Activated CD4-positive, alpha-beta T cell treated with anti-CD3 and anti-CD28 coated beads for 36 hours (primary cell): ENCODE measurements at regions not wholly inside any gene's neighbourhood (a gene's known extent, or its start where the extent isn't known, plus 50 kb on each side); places are given as distances from the start of the nearest gene placed in this dataset.

Experiments
- ATAC-seq: fragments of 200-7000 bp; cut with Tn5 transposase; one replicate; pipeline ENCODE4 v1.10.0; 2021; ENCODE audit warnings: mild to moderate bottlenecking, moderate library complexity
- CTCF ChIA-PET: fragments of 350-600 bp; sonication (Branson Sonifier 250); formaldehyde crosslinking; loops from one replicate; lab custom pipeline; 2021; ENCODE audit warnings: antibody characterized with exemption; lab: Charles Lee
- POLR2A ChIA-PET: fragments of 350-600 bp; sonication (Branson Sonifier 250); formaldehyde crosslinking; loops from one replicate; lab custom pipeline; 2021; ENCODE audit warnings: antibody characterized with exemption, inconsistent platforms; lab: Charles Lee
- DNase-seq: peaks from one replicate; pipeline ENCODE4 v3.0.0-alpha.2; 2020
- H3K27ac Mint-ChIP-seq: one replicate; pipeline ENCODE4 v1.8.0; 2021; ENCODE audit warnings: mixed read lengths
- H3K27me3 Mint-ChIP-seq: one replicate; pipeline ENCODE4 v1.8.0; 2021; ENCODE audit warnings: mixed read lengths
- H3K36me3 Mint-ChIP-seq: one replicate; pipeline ENCODE4 v1.8.0; 2021; ENCODE audit warnings: low read depth, mixed read lengths
- H3K4me1 Mint-ChIP-seq: one replicate; pipeline ENCODE4 v1.8.0; 2021; ENCODE audit warnings: mixed read lengths
- H3K4me3 Mint-ChIP-seq: one replicate; pipeline ENCODE4 v1.8.0; 2021; ENCODE audit warnings: mild to moderate bottlenecking, moderate library complexity, mixed read lengths
- H3K9me3 Mint-ChIP-seq: one replicate; pipeline ENCODE4 v1.8.0; 2021; ENCODE audit warnings: low read depth, mixed read lengths
- intact Hi-C, 2 experiments: fragments of 100-400 bp; cut with DNase I in 1 of 2; cut with micrococcal nuclease in 1 of 2; formaldehyde crosslinking; loops; one replicate each; pipeline versions ENCODE4 v1.14.2 to v1.15.1; 2022 to 2024; cut with DNase I, micrococcal nuclease

DNA sequence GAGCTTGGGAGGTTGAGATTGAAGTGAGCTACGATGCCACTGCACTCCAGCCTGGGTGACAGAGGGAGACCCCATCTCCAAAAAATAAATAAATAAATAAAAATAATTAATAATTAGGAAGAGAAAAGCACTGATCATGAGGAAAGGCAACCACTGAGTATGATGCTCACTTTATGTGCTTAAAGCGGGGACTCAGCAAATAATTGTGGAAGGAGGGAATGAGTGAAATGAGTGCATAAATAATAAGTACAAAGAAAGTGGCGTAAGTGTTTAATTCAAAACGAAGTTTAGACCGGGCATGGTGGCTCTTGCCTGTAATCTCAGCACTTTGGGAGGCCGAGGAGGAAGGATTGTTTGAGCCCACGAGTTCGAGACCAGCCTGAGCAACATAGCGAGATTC lies 94.9 kb upstream of the MKLN1 start:
- no peak for DNase-seq

DNA sequence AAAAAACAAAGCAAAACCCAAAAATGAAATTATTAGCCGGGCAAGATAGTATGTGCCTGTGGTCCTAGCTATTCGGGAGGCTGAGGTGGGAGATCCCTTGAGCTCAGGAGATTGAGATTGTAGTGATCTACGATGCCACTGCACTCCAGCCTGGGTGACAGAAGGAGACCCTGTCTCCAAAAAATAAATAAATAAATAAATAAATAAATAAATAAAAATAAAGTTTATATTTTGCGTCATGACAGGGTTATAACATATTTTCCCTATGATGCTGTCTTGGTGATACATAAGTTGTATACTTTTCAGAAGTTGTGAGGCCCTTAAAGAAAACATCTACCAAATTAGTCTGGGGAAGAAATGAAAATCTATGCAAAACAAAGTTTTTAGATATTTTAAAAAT lies 94.5 kb upstream of the MKLN1 start:
- Mint-ChIP-seq H3K9me3 (no peaks in the 10 kb centered on the region), H3K27me3 (no peaks in the 10 kb centered on the region), H3K4me1 (peaks cover 57% of the 10 kb centered on the region), H3K27ac (no peak overlapping the region), H3K36me3 (peaks cover 2% of the 10 kb centered on the region), H3K4me3 (no peak overlapping the region)
- POLR2A ChIA-PET: no interaction called here
- CTCF ChIA-PET: no interaction called here
- intact Hi-C loops: loop anchor here (5.0 kb wide), 3 partner anchors 134 to 261 kb away; no protein-coding TSS in a partner anchor
- ATAC-seq (no peak), DNase-seq (no peak)

More for the DNA sequence above, 94.9 kb upstream of the MKLN1 start:
- Mint-ChIP-seq H3K27ac (peak overlapping the region; percentile 93), H3K27me3 (no peaks in the 10 kb centered on the region), H3K4me3 (no peak overlapping the region), H3K9me3 (no peaks in the 10 kb centered on the region), H3K4me1 (peaks cover 56% of the 10 kb centered on the region), H3K36me3 (peaks cover 2% of the 10 kb centered on the region)
- no peak for ATAC-seq
- POLR2A ChIA-PET: no interaction called here
- intact Hi-C loops: loop anchor here (5.0 kb wide), 3 partner anchors 135 to 260 kb away; no protein-coding TSS in a partner anchor
- CTCF ChIA-PET: interaction anchor here (1.1 kb wide), 1 partner anchor 164 kb away, joined by 5 read pairs; no protein-coding TSS in a partner anchor

DNA sequence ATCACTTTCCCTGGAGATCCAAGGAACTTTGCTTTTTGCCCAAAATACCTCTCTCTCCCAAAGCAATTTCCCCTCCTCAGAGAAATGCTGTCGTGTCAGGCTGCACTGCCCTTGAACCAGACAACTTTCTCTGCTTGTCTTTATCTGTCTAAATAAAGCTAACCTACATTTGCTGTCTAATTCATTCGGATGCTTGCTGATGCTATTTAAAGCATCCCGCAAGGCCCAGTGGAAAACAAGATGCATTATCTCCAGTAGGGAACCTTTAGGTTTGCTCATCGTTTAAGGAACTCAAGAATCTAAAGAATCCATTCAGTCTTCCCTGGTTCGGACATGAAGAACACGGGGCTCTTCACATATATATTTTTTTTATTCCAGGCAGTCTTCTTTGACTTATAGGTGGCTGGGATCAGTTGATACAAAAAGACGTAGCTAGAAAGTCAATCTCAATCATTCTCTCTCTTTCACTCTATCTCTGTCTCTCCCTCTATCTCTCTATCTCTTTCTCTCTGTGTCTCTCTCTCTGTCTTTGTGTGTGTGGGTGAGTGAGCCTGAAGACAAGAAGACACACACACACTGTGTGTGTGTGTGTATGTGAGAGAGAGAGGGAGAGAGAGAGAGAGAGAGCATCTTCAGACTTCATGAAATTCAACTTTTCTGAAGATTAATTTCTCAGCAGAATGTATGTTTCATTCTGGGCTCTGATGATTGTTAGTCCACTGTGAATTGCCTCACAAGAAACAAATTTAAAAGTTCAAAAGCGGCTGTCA lies 92.8 kb upstream of the MKLN1 start:
- peaks cover 2% of the 10 kb centered on the region for H3K36me3 Mint-ChIP-seq
- H3K9me3 Mint-ChIP-seq: no peaks in the 10 kb centered on the region
- ATAC-seq (no peak), DNase-seq (no peak)
- ChIA-PET CTCF (no interaction called here), POLR2A (interaction anchor here (1.0 to 1.9 kb wide), 4 partner anchors 46 to 125 kb away, joined by 5 to 7 read pairs (median 6); partner anchors contain the start of gene MKLN1)
- no peaks in the 10 kb centered on the region for H3K27me3 Mint-ChIP-seq
- H3K4me3 Mint-ChIP-seq: peak overlapping the region; percentile 55
- peaks cover 59% of the 10 kb centered on the region for H3K4me1 Mint-ChIP-seq
- H3K27ac Mint-ChIP-seq: peak overlapping the region; percentile 96
- intact Hi-C loops: loop anchor here (1.0 to 5.0 kb wide), 9 partner anchors 47 to 322 kb away; partner anchors contain the start of gene MKLN1 (in 2 of the 2)

GRCh38 chr7:131235489-131236317 lies 92.0 kb upstream of the MKLN1 start:
- POLR2A ChIA-PET: interaction anchor here (0.5 to 1.9 kb wide), 7 partner anchors 47 to 332 kb away, joined by 3 to 7 read pairs (median 5); partner anchors contain the start of gene MKLN1
- H3K27ac Mint-ChIP-seq: peak overlapping the region; percentile 96
- CTCF ChIA-PET: interaction anchor here (0.5 to 1.2 kb wide), 7 partner anchors 10 to 276 kb away, joined by 3 to 6 read pairs (median 3); no protein-coding TSS in a partner anchor
- peak overlapping the region; percentile 55 for H3K4me3 Mint-ChIP-seq
- H3K36me3 Mint-ChIP-seq: peaks cover 2% of the 10 kb centered on the region
- H3K9me3 Mint-ChIP-seq: no peaks in the 10 kb centered on the region
- H3K4me1 Mint-ChIP-seq: peaks cover 55% of the 10 kb centered on the region
- DNase-seq: peak; percentile 87
- ATAC-seq: peak; percentile 90
- H3K27me3 Mint-ChIP-seq: no peaks in the 10 kb centered on the region
- intact Hi-C loops: loop anchor here (1.0 to 5.0 kb wide), 6 partner anchors 47 to 323 kb away; partner anchors contain the start of gene MKLN1 (in 2 of the 2)

- POLR2A ChIA-PET: interaction anchor here (0.5 to 1.9 kb wide), 8 partner anchors 47 to 332 kb away, joined by 3 to 7 read pairs (median 4); partner anchors contain the start of gene MKLN1
- Mint-ChIP-seq H3K27ac (peak overlapping the region; percentile 96), H3K4me3 (no peak overlapping the region), H3K27me3 (no peaks in the 10 kb centered on the region), H3K36me3 (peaks cover 2% of the 10 kb centered on the region), H3K9me3 (no peaks in the 10 kb centered on the region), H3K4me1 (peaks cover 49% of the 10 kb centered on the region)
- no peak for ATAC-seq
- CTCF ChIA-PET: interaction anchor here (0.5 to 1.2 kb wide), 9 partner anchors 10 to 277 kb away, joined by 3 to 6 read pairs (median 3); no protein-coding TSS in a partner anchor
- intact Hi-C loops: loop anchor here in 1 of 2 experiments (5.0 kb wide), 1 partner anchor 146 kb away; no protein-coding TSS in a partner anchor
- DNase-seq: no peak
Observed at GRCh38 chr7:131236318-131236672, 91.4 kb upstream of the MKLN1 start.

GRCh38 chr7:131238347-131238931 lies 89.2 kb upstream of the MKLN1 start:
- Mint-ChIP-seq H3K9me3 (no peaks in the 10 kb centered on the region), H3K4me3 (no peak overlapping the region), H3K36me3 (peaks cover 2% of the 10 kb centered on the region), H3K4me1 (peaks cover 33% of the 10 kb centered on the region), H3K27ac (no peak overlapping the region), H3K27me3 (no peaks in the 10 kb centered on the region)
- ATAC-seq (no peak), DNase-seq (no peak)
- intact Hi-C loops: loop anchor here in 1 of 2 experiments (5.0 kb wide), 1 partner anchor 144 kb away; no protein-coding TSS in a partner anchor
- CTCF ChIA-PET: interaction anchor here (0.9 to 1.3 kb wide), 3 partner anchors 8 to 278 kb away, joined by 3 to 7 read pairs (median 4); no protein-coding TSS in a partner anchor
- POLR2A ChIA-PET: no interaction called here

DNA sequence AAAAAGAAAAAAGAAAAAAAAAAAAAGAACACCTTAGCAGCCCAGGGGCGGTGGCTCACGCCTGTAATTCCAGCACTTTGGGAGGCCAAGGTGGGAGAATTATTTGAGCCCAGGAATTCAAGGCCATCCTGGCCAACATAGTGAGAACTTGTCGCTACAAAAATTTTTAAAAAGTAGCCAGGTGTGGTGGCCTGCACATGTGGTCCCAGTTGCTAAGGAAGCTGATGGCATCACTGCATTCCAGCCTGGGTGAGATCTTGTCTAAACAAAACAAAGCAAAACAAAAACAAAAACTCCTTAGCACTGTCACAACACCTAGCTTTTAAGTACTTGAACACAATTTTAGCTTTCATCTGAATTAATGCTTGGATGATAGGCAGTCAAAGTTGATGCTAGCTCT lies 86.3 kb upstream of the MKLN1 start:
- Mint-ChIP-seq H3K27me3 (no peaks in the 10 kb centered on the region), H3K36me3 (no peaks in the 10 kb centered on the region), H3K4me1 (peaks cover 15% of the 10 kb centered on the region), H3K27ac (no peak overlapping the region), H3K9me3 (no peaks in the 10 kb centered on the region), H3K4me3 (no peak overlapping the region)
- intact Hi-C loops: no loop called here
- DNase-seq (no peak), ATAC-seq (no peak)
- ChIA-PET POLR2A (no interaction called here), CTCF (interaction anchor here (0.8 kb wide), 1 partner anchor 18 kb away, joined by 6 read pairs; no protein-coding TSS in a partner anchor)

- intact Hi-C loops: no loop called here
- Mint-ChIP-seq H3K9me3 (no peaks in the 10 kb centered on the region), H3K4me1 (peaks cover 8% of the 10 kb centered on the region), H3K27me3 (no peaks in the 10 kb centered on the region), H3K27ac (no peak overlapping the region), H3K36me3 (no peaks in the 10 kb centered on the region), H3K4me3 (no peak overlapping the region)
- POLR2A ChIA-PET: no interaction called here
- CTCF ChIA-PET: interaction anchor here (0.8 kb wide), 1 partner anchor 19 kb away, joined by 6 read pairs; no protein-coding TSS in a partner anchor
- DNase-seq: no peak
- ATAC-seq: no peak
Observed at GRCh38 chr7:131242123-131242650, 85.5 kb upstream of the MKLN1 start.

DNA sequence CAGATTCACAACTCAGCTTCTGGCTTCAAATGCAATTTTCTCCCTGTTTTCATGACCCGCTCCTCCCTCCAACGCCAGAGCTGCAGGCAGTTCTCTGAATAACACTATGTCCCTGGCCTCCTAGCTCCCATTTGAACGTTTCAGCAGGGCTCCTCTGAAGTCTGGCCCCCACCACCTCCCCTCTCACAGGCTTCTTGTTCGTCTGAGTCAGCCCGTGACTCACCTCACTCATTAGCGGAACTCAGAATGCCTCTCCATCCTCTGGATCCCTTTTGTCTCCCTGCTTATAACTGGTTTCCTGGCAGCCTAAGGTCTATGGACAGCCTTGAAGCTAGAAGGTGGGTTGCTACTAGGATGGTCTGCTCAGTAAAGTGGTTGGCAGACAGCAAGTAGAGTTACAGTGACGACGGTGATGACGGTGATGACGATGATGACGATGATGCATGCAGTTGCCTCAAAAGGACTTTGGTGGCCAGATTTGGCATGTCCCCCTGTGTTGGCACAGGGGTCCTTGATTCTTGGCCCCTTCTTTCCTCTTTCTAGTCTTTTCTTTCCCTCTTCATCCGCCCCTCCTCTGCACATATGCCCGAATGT lies 83.3 kb upstream of the MKLN1 start:
- H3K4me3 Mint-ChIP-seq: no peak overlapping the region
- peak; percentile 31 for DNase-seq
- H3K27ac Mint-ChIP-seq: no peak overlapping the region
- peaks cover 2% of the 10 kb centered on the region for H3K27me3 Mint-ChIP-seq
- H3K9me3 Mint-ChIP-seq: no peaks in the 10 kb centered on the region
- CTCF ChIA-PET: no interaction called here
- no peaks in the 10 kb centered on the region for H3K36me3 Mint-ChIP-seq
- ATAC-seq: peak; percentile 63
- intact Hi-C loops: no loop called here
- peaks cover 2% of the 10 kb centered on the region for H3K4me1 Mint-ChIP-seq
- POLR2A ChIA-PET: no interaction called here

GRCh38 chr7:131249003-131249402 lies 78.7 kb upstream of the MKLN1 start:
- Mint-ChIP-seq H3K4me3 (no peak overlapping the region), H3K9me3 (peaks cover 5% of the 10 kb centered on the region), H3K36me3 (no peaks in the 10 kb centered on the region), H3K27ac (no peak overlapping the region), H3K4me1 (peaks cover 2% of the 10 kb centered on the region), H3K27me3 (peaks cover 8% of the 10 kb centered on the region)
- intact Hi-C loops: loop anchor here in 1 of 2 experiments (1.0 kb wide), 1 partner anchor 23 kb away; no protein-coding TSS in a partner anchor
- DNase-seq (no peak), ATAC-seq (no peak)
- ChIA-PET CTCF (no interaction called here), POLR2A (no interaction called here)
